Smooth muscle cell (in vitro differentiated cells): ENCODE measurements at regions not wholly inside any gene's neighbourhood (a gene's known extent, or its start where the extent isn't known, plus 50 kb on each side); places are given as distances from the start of the nearest gene placed in this dataset.

ENCODE experiments used
- DNase-seq: peaks from one replicate; lab custom pipeline; 2025; ENCODE audit not compliant: unreplicated experiment; lab: John Stamatoyannopoulos, UW
- H2AFZ ChIP-seq: fragments of 200-600 bp; sonication (generic); 2 replicates; pipeline ENCODE4 v1.6.0; 2016; ENCODE audit warnings: antibody characterized with exemption, low read depth, mild to moderate bottlenecking
- H3F3A ChIP-seq: fragments of 200-600 bp; sonication (generic); 2 replicates; pipeline ENCODE4 v1.6.0; 2017; ENCODE audit warnings: antibody characterized with exemption, low read depth
- H3K27ac ChIP-seq: fragments of 200-600 bp; sonication (generic); 2 replicates; pipeline ENCODE4 v1.5.1; 2016; ENCODE audit warnings: low read depth, mild to moderate bottlenecking
- H3K27me3 ChIP-seq: fragments of 200-600 bp; sonication (generic); 2 replicates; pipeline ENCODE4 v1.6.1; 2016; ENCODE audit warnings: low read depth, mild to moderate bottlenecking
- H3K36me3 ChIP-seq: fragments of 200-600 bp; sonication (generic); 2 replicates; pipeline ENCODE4 v1.5.1; 2016; ENCODE audit warnings: low read depth
- H3K4me1 ChIP-seq: fragments of 200-600 bp; sonication (generic); 2 replicates; pipeline ENCODE4 v1.5.1; 2016; ENCODE audit warnings: low read depth
- H3K4me2 ChIP-seq: fragments of 200-600 bp; sonication (generic); 2 replicates; pipeline ENCODE4 v1.6.0; 2016; ENCODE audit warnings: mild to moderate bottlenecking
- H3K4me3 ChIP-seq: fragments of 200-600 bp; sonication (generic); 2 replicates; pipeline ENCODE4 v1.5.1; 2016; ENCODE audit warnings: mild to moderate bottlenecking
- H3K79me2 ChIP-seq: fragments of 200-600 bp; sonication (generic); 2 replicates; pipeline ENCODE4 v1.6.0; 2016; ENCODE audit warnings: low read depth, mild to moderate bottlenecking
- H3K9ac ChIP-seq: fragments of 200-600 bp; sonication (generic); 2 replicates; pipeline ENCODE4 v1.6.0; 2016; ENCODE audit warnings: low read depth
- H3K9me3 ChIP-seq: fragments of 200-600 bp; sonication (generic); replicated peaks from 2 replicates; pipeline ENCODE4 v1.5.1; 2016; ENCODE audit warnings: low read depth
- H4K20me1 ChIP-seq: fragments of 200-600 bp; sonication (generic); 2 replicates; pipeline ENCODE4 v1.6.0; 2016; ENCODE audit warnings: low read depth
- CTCF ChIP-seq: fragments of 200-600 bp; sonication (generic); IDR thresholded peaks from 2 replicates; pipeline ENCODE4 v1.5.1; 2017; ENCODE audit warnings: borderline replicate concordance, mild to moderate bottlenecking, antibody characterized with exemption; ENCODE audit not compliant: insufficient read depth, poor library complexity, severe bottlenecking
- WGBS: methylation state at CpG from one replicate; pipeline ENCODE4 v1.1.7; 2016; ENCODE audit warnings: low lambda C conversion rate; 5-methylcytosine and 5-hydroxymethylcytosine counted together

DNA sequence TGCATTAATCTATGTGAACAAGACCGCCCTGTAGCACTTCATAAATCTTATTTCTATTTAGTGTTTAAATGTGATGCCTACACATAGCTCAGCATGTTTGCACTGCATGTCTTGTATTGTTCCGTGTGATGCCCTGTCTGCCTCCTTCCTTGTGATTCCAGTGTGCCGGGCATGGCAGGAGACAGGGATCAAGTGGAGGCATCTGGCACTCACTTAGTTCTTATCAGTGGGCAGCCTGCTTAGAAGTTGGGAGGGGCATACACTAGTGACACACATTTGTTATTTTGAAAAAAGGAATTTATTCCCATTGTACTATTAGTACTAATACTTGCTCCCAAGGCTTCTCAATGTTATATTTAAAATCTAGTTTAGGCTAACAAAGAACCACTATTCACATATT lies 176.4 kb downstream of the KCNA5 start:
- Histone ChIP-seq H3K9ac (no peak overlapping the region), H3K9me3 (no peaks in the 10 kb centered on the region), H3K27me3 (no peaks in the 10 kb centered on the region), H3K4me2 (no peak overlapping the region), H3K79me2 (no peaks in the 10 kb centered on the region), H3K4me3 (no peak overlapping the region), H3K36me3 (no peaks in the 10 kb centered on the region), H3K27ac (no peak overlapping the region), H3F3A (no peaks in the 10 kb centered on the region), H2AFZ (no peak overlapping the region), H4K20me1 (no peaks in the 10 kb centered on the region), H3K4me1 (peaks cover 16% of the 10 kb centered on the region)
- DNase-seq, result no peak
- WGBS, result 80% methylated on average over 3 of the region's 3 CpGs
- no peak for TF ChIP-seq CTCF

DNA sequence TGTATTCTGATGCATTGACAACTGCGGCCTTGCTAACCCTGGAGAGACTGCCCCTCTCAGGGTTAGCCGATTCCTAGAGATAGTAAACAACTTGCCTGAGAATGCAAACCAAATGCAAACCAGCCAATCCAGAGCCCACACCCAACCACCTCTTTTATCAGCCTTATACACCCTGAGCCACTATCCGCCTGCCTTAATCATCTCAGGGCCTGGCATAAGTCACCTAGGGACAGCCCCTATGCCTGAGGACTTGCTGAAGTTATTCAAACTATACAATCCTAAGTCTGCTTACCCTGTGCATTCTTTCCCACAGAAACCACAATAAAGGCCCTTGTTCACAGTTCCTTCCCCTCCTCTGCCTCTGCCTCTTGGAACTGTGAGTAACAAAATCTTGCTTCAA lies 177.2 kb downstream of the KCNA5 start:
- Histone ChIP-seq H3K36me3 (no peaks in the 10 kb centered on the region), H3K27me3 (no peaks in the 10 kb centered on the region), H4K20me1 (no peaks in the 10 kb centered on the region), H3K9ac (no peak overlapping the region), H3K4me1 (peaks cover 16% of the 10 kb centered on the region), H3K27ac (no peak overlapping the region), H3K79me2 (no peaks in the 10 kb centered on the region), H3K4me2 (no peak overlapping the region), H3K9me3 (no peaks in the 10 kb centered on the region), H2AFZ (no peak overlapping the region), H3F3A (no peaks in the 10 kb centered on the region), H3K4me3 (no peak overlapping the region)
- WGBS, result 65% methylated on average over 3 of the region's 3 CpGs
- TF ChIP-seq CTCF, result no peak
- no peak for DNase-seq

- Histone ChIP-seq H4K20me1 (no peaks in the 10 kb centered on the region), H3K27me3 (no peaks in the 10 kb centered on the region), H3F3A (no peaks in the 10 kb centered on the region), H3K27ac (no peak overlapping the region), H3K4me3 (no peak overlapping the region), H2AFZ (no peak overlapping the region), H3K36me3 (no peaks in the 10 kb centered on the region), H3K9ac (no peak overlapping the region), H3K79me2 (no peaks in the 10 kb centered on the region), H3K9me3 (no peaks in the 10 kb centered on the region), H3K4me1 (peaks cover 16% of the 10 kb centered on the region), H3K4me2 (no peak overlapping the region)
- no peak for TF ChIP-seq CTCF
- 41% methylated on average over 2 of the region's 2 CpGs for WGBS
- DNase-seq, result no peak
Measured at GRCh38 chr12:5222011-5222461, 178.4 kb downstream of the KCNA5 start.

DNA sequence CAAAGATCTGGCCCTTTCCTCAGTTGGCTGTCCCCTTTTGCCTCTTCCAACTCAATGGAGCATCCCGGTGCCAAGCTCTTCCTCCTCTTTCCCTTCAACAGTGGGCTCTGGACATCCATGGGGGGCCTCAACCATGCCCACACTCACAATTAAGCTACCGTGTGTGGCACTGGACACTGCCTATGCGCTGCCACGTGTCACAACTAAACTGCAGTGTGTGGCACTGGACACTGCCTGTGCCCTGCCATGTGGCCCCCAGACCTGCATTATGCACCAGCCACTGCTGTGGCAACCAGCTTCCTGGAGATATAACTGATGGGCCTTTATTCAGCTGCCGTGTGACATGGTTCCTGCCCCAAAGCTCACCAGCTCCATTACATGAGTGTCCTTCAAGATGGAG lies 179.1 kb downstream of the KCNA5 start:
- Histone ChIP-seq H3K27ac (no peak overlapping the region), H3K4me3 (no peak overlapping the region), H3K4me2 (no peak overlapping the region), H2AFZ (no peak overlapping the region), H4K20me1 (no peaks in the 10 kb centered on the region), H3K9me3 (no peaks in the 10 kb centered on the region), H3K9ac (no peak overlapping the region), H3F3A (no peaks in the 10 kb centered on the region), H3K36me3 (no peaks in the 10 kb centered on the region), H3K27me3 (no peaks in the 10 kb centered on the region), H3K79me2 (no peaks in the 10 kb centered on the region), H3K4me1 (peaks cover 16% of the 10 kb centered on the region)
- no peak for TF ChIP-seq CTCF
- no peak for DNase-seq
- WGBS, result 97% methylated on average over 5 of the region's 5 CpGs
